Stimulated activated naive B cell treated with anti-CD40 and anti-IgM and Interleukin-4, amounts not matched to agents 10 μg/mL and 1 μg/mL and 100 μg/mL, for 72 hours (primary cell): ENCODE measurements at regions not wholly inside any gene's neighbourhood (a gene's known extent, or its start where the extent isn't known, plus 50 kb on each side); places are given as distances from the start of the nearest gene placed in this dataset.

Source experiments
- ATAC-seq, 2 donors: fragments of 150-1000 bp; cut with Tn5 transposase; replicated peaks; 2 replicates each; pipeline ENCODE4 v1.10.0; 2021; ENCODE audit warnings: moderate library complexity in 1 of 2
- DNase-seq: peaks from one replicate; pipeline ENCODE4 v3.0.0; 2021
- H3K27ac Mint-ChIP-seq: one replicate; pipeline ENCODE4 v1.8.0; 2022; ENCODE audit warnings: mild to moderate bottlenecking, mixed read lengths
- H3K27me3 Mint-ChIP-seq, 2 donors: one replicate each; pipeline ENCODE4 v1.8.0; 2022; ENCODE audit warnings: mixed read lengths in 2 of 2
- H3K36me3 Mint-ChIP-seq, 2 donors: one replicate each; pipeline ENCODE4 v1.8.0; 2022; ENCODE audit warnings: mixed read lengths in 2 of 2, mild to moderate bottlenecking in 1 of 2
- H3K4me1 Mint-ChIP-seq, 2 donors: one replicate each; pipeline ENCODE4 v1.8.0; 2022; ENCODE audit warnings: mixed read lengths in 2 of 2, mild to moderate bottlenecking in 1 of 2
- H3K4me3 Mint-ChIP-seq, 2 donors: one replicate each; pipeline ENCODE4 v1.8.0; 2022; ENCODE audit warnings: mild to moderate bottlenecking in 2 of 2, mixed read lengths in 2 of 2, moderate library complexity in 1 of 2
- H3K9me3 Mint-ChIP-seq, 2 donors: one replicate each; pipeline ENCODE4 v1.8.0; 2022; ENCODE audit warnings: mixed read lengths in 2 of 2, mild to moderate bottlenecking in 1 of 2

DNA sequence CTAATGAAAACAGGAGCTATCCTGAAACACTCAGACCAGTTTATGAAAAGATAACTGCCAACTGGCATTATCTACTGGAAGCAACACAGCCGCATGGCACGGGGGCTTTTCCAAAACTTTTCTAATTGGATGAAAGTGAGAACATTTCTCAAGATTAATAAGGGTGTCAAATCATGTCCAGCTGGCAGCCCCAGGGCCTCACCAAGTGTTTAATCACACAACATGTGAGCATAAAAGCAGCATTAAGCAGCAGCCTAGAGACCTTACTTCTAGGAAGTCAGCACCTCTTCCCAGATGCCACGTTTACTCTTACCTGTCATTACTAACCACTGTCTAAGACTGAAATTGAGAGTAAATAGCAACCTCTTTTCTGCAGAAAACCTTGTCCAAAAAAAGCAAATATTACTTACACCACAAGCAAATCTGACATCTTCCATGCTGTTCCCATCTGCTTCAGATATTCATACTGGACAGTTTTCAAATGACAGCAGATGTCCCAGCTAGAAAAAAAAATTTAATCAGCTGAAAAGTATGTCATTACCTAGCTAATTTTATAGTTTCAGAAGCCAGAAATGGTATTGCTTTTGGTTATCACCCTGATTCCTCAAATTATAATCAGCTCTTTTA lies 341.5 kb upstream of the ZP4 start:
- no peaks in the 10 kb centered on the region for H3K9me3 Mint-ChIP-seq
- no peak overlapping the region for H3K4me3 Mint-ChIP-seq
- DNase-seq (no peak), ATAC-seq (no peak)
- H3K36me3 Mint-ChIP-seq = no peaks in the 10 kb centered on the region
- H3K27me3 Mint-ChIP-seq = no peaks in the 10 kb centered on the region
- H3K27ac Mint-ChIP-seq = no peak overlapping the region
- no peaks in the 10 kb centered on the region for H3K4me1 Mint-ChIP-seq

DNA sequence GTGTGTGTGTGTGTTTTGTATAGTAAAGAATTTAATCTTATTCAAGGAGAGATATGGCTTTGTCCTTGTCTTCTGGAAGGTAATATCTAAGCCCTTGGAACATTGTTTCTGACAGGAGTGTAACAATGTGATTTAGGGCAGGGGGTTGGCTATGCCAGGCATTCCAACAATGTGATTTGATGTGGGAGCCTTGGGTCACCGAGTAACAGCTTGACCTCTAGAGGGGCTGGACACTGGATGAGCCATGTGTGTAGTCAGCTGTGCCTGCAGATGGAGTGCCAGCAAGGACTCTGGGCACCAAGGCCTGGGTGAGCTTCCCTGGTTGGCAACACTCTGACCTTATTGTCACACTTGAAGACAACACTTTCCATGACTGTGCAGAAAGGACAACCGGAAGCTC lies 336.1 kb upstream of the ZP4 start:
- H3K27ac Mint-ChIP-seq = no peak overlapping the region
- no peaks in the 10 kb centered on the region for H3K4me1 Mint-ChIP-seq
- ATAC-seq (no peak), DNase-seq (no peak)
- H3K36me3 Mint-ChIP-seq = no peaks in the 10 kb centered on the region
- no peak overlapping the region for H3K4me3 Mint-ChIP-seq
- H3K9me3 Mint-ChIP-seq = peaks cover 6 to 7% of the 10 kb centered on the region in 2 donors
- no peaks in the 10 kb centered on the region for H3K27me3 Mint-ChIP-seq

DNA sequence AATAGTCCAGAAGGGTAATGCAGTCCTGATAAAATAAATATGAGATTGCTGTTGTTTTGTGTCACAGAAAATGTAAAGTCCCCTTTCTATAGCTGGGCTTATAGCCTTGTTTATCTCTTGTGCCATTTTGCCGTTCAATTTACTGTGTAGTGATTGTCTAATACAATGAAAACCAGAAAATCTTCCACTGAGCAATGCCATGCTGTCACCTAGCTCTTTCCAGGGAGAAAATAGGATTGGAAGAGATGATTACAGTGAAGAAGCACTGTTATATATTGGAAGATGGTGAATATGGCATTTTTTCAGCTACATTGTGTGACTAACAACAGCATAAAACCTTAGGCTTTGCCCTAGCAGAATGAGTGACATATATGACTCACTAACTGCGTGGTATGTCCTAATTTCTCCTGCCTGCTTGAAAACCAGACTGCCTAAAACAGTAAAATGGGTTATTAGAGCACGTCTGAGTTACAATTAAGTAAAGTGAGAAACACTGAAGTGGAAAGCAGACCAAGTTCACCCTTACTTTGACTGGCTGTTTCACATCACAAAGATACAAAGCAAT lies 332.4 kb upstream of the ZP4 start:
- ATAC-seq = no peak

DNA sequence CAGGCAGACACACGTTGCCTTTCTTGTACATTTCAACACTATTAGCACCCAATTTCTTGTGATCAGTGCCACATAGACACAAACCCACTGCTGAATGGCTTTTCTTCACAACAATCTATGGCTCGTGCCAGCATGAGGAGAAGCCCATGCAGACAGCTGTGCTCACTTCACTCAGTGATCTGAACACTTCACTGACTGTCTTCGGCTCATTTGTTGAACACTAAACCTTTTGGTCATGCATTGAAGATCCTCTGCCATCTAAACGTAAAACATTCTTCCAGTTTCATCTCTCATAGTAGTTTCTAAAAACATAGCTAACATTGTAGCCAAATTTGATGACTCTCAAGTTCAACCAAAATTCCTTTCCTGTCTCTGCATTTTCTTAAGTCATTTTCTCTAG lies 331.0 kb upstream of the ZP4 start:
- Mint-ChIP-seq H3K36me3 (no peaks in the 10 kb centered on the region), H3K27me3 (no peaks in the 10 kb centered on the region), H3K9me3 (peaks cover 6 to 10% of the 10 kb centered on the region in 2 donors), H3K4me3 (no peak overlapping the region), H3K27ac (no peak overlapping the region), H3K4me1 (no peaks in the 10 kb centered on the region)
- no peak for ATAC-seq
- DNase-seq = no peak

More for the DNA sequence above, 332.4 kb upstream of the ZP4 start:
- no peak for DNase-seq
- Mint-ChIP-seq H3K27me3 (no peaks in the 10 kb centered on the region), H3K27ac (no peak overlapping the region), H3K9me3 (peaks cover 7% of the 10 kb centered on the region in 2 donors), H3K4me1 (no peaks in the 10 kb centered on the region), H3K4me3 (no peak overlapping the region), H3K36me3 (no peaks in the 10 kb centered on the region)

DNA sequence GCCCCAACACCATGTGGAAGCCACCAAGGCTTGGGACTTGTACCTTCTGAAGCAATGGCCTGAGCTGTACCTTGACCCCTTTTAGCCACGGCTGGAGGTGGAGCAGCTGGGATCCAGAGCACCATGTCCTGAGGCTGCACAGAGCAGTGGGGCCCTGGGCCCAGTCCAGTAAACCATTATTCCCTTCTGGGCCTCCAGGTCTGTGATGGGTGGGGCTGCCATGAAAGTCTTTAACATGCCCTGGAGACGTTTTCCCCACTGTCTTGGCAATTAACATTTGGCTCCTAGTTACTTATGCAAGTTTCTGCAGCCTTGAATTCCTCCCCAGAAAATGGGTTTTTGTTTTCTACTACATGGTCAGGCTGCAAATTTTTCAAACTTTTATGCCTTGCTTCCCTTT lies 323.7 kb upstream of the ZP4 start:
- no peak overlapping the region for H3K27ac Mint-ChIP-seq
- no peak overlapping the region for H3K4me3 Mint-ChIP-seq
- no peak for ATAC-seq
- no peaks in the 10 kb centered on the region for H3K36me3 Mint-ChIP-seq
- no peaks in the 10 kb centered on the region for H3K4me1 Mint-ChIP-seq
- H3K27me3 Mint-ChIP-seq = no peaks in the 10 kb centered on the region
- peaks cover 0 to 4% of the 10 kb centered on the region in 2 donors for H3K9me3 Mint-ChIP-seq
- DNase-seq = no peak

DNA sequence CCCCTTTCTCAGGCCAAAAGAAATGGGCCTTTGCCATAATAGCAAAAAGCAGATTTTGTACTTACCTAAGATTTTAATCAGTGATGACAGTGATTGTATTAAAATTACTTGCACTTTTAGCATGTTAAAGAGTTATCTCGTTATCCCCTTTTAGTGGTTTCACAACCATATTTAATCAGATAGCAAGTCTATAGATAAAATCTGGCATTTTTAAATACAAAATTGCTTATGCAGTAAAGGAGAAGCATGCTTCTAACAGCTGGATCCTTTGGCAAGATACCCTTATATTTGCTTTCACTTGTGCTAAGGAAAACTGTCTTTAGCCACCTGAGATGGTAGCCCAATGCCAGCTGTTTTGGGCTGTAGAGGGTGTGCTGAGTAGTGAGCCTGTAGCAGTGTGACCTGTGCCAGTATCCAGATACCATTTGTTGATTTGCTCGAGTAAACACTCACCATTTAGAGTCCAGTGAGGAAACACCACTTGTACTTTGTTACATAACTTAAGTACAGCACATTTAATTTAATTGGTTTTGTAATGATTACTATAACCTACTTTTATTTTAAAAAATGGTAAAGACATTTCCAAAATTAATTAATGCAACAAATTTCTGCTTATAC lies 314.4 kb upstream of the ZP4 start:
- peaks cover 2 to 4% of the 10 kb centered on the region in 2 donors for H3K9me3 Mint-ChIP-seq
- H3K4me1 Mint-ChIP-seq = no peaks in the 10 kb centered on the region
- no peaks in the 10 kb centered on the region for H3K36me3 Mint-ChIP-seq
- H3K4me3 Mint-ChIP-seq = no peak overlapping the region
- ATAC-seq = no peak
- no peaks in the 10 kb centered on the region for H3K27me3 Mint-ChIP-seq
- DNase-seq = no peak
- H3K27ac Mint-ChIP-seq = no peak overlapping the region

DNA sequence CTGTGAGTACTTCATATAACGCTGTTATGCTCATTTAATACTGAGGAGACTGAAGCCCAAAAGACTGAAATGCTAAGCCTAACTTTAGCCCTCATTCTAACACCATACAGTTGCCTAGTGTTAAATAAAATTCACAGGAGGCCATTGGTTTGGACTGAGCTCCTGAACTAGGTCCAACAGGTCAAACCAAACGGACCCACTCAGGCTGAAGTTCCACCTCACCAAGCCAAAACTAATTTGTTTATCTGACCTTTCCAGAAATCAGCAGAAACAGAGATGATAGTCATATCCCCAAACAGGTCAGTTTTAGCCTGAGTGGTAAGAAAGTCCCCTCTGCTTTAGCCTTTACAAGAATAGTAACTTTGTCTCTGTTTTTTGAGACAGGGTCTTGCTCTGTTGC lies 311.3 kb upstream of the ZP4 start:
- Mint-ChIP-seq H3K9me3 (peaks cover 0 to 2% of the 10 kb centered on the region in 2 donors), H3K36me3 (no peaks in the 10 kb centered on the region), H3K27me3 (no peaks in the 10 kb centered on the region), H3K27ac (no peak overlapping the region), H3K4me3 (no peak overlapping the region), H3K4me1 (no peaks in the 10 kb centered on the region)
- DNase-seq (no peak), ATAC-seq (no peak)

DNA sequence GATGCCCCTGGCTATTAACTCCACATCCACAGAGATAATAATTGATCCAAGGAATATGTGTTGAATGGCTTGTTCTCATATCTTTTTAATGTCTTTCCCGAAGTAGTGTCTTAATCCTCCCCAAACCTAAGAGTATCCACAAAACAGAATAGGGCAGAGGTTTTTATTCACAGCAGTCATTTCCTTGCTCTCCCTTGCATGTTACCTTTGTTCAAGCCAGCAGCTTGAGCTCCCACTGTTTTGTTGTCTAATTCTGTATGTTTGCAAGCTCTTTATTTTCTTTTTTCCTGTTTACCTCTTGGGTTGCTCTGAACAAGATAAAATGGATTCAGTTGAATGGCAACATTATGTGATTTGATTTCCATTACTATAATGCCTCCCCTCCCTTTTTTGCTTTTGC lies 308.6 kb upstream of the ZP4 start:
- Mint-ChIP-seq H3K27me3 (no peaks in the 10 kb centered on the region), H3K27ac (no peak overlapping the region), H3K4me1 (no peaks in the 10 kb centered on the region), H3K4me3 (no peak overlapping the region), H3K9me3 (peaks cover 3 to 4% of the 10 kb centered on the region in 2 donors), H3K36me3 (no peaks in the 10 kb centered on the region)
- no peak for ATAC-seq
- DNase-seq = no peak

DNA sequence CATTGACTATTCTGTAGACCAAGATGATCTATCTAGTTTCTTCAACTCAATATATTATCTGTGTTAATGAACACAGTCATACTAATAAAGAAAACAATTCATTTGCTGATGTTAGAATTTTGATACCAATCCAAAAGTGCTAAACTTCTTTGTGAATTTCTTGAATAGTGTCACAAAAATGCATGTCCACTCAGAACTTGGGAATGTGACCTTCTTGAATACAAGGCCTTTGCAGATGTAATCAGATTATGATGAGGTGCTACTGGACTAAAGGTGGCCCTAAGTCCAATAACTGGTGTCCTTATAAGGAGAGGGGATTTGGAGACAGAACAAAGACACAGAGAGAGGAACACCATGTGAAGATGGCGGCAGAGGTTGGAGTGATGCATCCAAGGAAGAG lies 305.8 kb upstream of the ZP4 start:
- H3K4me1 Mint-ChIP-seq = no peaks in the 10 kb centered on the region
- DNase-seq (no peak), ATAC-seq (no peak)
- no peaks in the 10 kb centered on the region for H3K36me3 Mint-ChIP-seq
- no peak overlapping the region for H3K4me3 Mint-ChIP-seq
- H3K27ac Mint-ChIP-seq = no peak overlapping the region
- H3K27me3 Mint-ChIP-seq = no peaks in the 10 kb centered on the region
- peaks cover 4 to 7% of the 10 kb centered on the region in 2 donors for H3K9me3 Mint-ChIP-seq

DNA sequence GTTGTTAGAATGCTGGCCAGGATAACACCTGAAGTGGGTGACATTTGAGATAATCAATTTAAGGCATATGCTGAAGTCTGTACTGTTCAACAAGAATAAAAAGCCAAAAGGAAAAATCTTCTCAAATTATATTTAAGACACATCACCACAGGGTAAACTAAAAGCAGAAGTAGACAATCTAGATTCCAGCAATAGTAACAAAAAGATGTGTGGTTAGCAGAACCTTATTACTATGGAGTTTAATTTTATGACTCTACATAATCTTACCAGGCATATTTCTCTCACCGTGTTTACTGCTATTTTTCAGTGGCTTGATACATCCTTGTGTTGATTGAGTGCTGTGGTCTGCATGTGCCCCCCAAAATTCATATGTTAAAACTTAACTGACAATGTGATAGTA lies 300.4 kb upstream of the ZP4 start:
- Mint-ChIP-seq H3K9me3 (peaks cover 1 to 7% of the 10 kb centered on the region in 2 donors), H3K4me1 (no peaks in the 10 kb centered on the region), H3K4me3 (no peak overlapping the region), H3K27me3 (no peaks in the 10 kb centered on the region), H3K27ac (no peak overlapping the region), H3K36me3 (no peaks in the 10 kb centered on the region)
- ATAC-seq (no peak), DNase-seq (no peak)

DNA sequence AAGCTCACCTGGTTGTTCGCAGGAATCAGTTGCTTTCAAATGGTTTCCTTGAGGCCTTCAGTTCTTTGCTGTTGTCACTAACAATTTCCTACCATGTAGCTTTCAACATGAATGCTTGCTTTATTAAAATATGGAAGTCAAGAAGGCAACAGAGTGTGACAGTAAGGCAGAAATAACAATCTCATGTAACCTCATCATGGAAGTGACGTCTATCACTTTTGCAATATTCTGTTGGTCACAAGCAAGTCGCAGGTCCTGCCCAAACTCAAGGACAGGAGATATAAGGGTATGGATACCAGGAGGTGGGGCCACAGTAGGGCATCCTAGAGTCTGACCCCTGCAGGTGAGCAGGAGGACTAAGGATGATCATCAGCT lies 296.8 kb upstream of the ZP4 start:
- H3K4me3 Mint-ChIP-seq = no peak overlapping the region
- H3K4me1 Mint-ChIP-seq = no peaks in the 10 kb centered on the region
- ATAC-seq = no peak
- H3K27ac Mint-ChIP-seq = no peak overlapping the region
- peaks cover 4 to 12% of the 10 kb centered on the region in 2 donors for H3K9me3 Mint-ChIP-seq
- no peak for DNase-seq
- H3K36me3 Mint-ChIP-seq = no peaks in the 10 kb centered on the region
- H3K27me3 Mint-ChIP-seq = no peaks in the 10 kb centered on the region

DNA sequence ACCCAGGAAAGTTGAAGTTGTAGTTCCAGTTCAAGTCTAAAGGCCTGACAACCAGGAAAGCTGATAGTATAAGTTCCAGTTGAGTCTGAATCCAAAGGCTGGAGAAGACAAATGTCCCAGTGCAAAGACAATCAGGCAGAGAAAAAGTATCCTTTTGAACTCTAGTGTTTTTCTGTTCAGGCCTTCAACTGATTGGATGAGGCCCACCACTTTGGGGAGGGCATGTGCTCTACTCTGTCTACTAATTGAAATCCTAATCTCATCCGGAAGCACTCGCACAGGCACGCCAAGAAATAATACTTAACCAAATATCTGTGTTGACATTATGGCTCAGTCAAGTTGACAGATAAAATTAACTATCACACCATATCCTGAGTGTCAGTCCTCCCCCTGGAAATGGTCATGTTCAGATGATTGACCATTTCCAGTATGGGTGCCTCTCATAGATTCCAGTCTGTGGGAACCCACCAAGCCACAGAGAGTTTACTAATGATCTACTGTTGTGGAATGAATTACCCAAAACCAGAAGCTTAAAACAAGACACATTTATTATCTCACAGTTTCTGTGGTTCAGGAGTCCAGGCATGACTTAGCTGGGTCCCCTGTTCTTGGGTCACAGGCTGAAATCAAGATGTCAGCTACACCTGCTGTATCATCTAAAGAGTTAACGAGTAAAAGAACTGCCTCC lies 296.3 kb upstream of the ZP4 start:
- DNase-seq = no peak

DNA sequence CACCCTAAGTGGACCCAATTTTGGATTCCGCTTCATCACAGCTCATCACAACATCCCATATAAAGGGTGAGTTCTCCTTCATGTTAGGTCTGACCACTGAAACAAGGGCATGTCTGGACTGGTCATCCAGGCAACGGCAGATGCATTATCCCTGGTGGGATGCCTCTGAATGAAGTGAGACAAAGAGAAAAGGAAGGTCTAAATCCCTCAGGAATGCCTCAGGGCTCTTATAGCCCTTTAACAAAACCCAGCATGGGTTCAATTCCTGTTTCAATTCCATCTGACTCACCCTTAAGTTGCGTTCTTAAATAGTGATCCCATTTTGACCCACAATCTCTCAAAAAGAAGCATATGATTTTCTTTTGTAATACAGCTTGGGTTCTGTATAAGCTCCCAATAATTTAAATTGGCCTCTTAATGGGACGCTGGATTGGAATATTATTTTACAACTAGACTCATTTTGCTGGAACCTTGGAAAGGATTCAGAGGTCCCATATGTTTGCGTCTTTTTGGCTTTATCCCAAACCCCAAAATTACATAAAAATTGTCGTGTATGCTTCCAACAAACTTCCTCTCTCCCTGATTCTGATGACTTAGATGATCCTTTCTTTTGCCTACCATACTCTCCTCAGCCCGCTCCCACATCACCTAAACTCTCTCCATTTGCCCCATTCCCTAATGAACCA lies 287.4 kb upstream of the ZP4 start:
- H3K9me3 Mint-ChIP-seq = peaks cover 8 to 10% of the 10 kb centered on the region in 2 donors
- no peak overlapping the region for H3K27ac Mint-ChIP-seq
- H3K27me3 Mint-ChIP-seq = no peaks in the 10 kb centered on the region
- H3K36me3 Mint-ChIP-seq = no peaks in the 10 kb centered on the region
- no peaks in the 10 kb centered on the region for H3K4me1 Mint-ChIP-seq
- no peak overlapping the region for H3K4me3 Mint-ChIP-seq
- ATAC-seq (no peak), DNase-seq (no peak)

More for the DNA sequence above, 296.3 kb upstream of the ZP4 start:
- H3K36me3 Mint-ChIP-seq = no peaks in the 10 kb centered on the region
- no peak overlapping the region for H3K4me3 Mint-ChIP-seq
- H3K27me3 Mint-ChIP-seq = no peaks in the 10 kb centered on the region
- no peaks in the 10 kb centered on the region for H3K4me1 Mint-ChIP-seq
- no peak overlapping the region for H3K27ac Mint-ChIP-seq
- ATAC-seq = no peak
- H3K9me3 Mint-ChIP-seq = peaks cover 4 to 12% of the 10 kb centered on the region in 2 donors

DNA sequence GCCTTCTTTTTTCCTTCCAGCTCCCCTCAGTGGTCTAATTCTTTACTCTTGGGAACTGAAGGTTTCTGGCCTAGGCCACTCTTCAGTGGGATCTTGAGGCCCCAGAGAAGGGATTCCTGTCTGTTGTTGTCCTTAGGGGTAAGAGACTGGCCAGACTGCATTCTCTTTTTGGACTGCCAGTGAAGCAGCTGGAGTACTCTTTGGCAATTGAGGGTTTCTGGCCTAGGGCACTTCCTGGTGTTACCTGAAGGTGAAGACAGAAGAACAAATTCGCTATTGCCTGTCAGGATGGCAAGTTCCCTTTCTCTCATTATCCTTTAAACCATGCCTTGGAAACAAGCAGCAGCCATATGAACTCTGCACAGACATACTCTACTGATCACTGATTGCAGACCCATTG lies 286.6 kb upstream of the ZP4 start:
- Mint-ChIP-seq H3K27ac (no peak overlapping the region), H3K27me3 (no peaks in the 10 kb centered on the region), H3K9me3 (peaks cover 8 to 10% of the 10 kb centered on the region in 2 donors), H3K36me3 (no peaks in the 10 kb centered on the region), H3K4me1 (no peaks in the 10 kb centered on the region), H3K4me3 (no peak overlapping the region)
- no peak for DNase-seq
- ATAC-seq = no peak
